ENCODE measurements at regions not wholly inside any gene's neighbourhood (a gene's known extent, or its start where the extent isn't known, plus 50 kb on each side); places are given as distances from the start of the nearest gene placed in this dataset.

DNA sequence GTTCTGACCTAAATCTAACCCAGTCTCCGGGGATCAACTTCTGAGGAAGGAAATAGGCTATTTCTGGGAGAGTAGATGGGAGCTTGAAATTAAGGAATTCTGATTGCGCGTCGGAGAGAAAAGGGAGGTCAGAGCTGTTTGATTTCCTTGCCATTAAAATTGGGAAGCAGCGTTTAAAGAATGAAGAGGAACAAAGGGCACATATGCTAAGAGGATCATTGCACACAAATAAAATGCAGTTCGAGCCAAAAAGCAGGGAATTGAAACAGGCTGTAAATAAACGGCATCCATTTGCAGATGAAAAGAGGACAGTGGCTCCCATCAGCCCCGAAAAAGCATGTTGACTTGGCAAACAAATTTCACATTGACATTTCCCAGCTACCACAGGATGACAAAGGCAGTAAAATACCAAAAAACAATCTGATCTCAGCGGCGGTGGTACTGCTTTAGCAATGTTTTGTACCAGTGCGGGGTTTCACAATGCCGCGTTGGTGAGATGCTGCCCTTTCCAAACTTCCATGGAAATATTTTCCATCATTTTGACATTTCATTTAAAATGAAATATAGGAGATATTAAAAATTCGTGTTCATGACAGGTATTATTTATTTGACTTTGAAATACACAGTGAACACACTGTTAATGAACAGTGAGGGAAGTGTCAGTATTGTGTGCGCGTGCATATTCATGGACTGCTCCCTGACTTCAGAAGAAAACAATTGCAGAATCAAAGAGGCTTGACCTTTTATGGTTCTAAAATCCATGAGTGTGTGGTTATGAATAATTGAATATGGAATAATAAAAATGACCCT lies 108.8 kb downstream of the SQOR start:
- intact Hi-C loops (cut with DNase I), result no loop called here
- no peak for DNase-seq (ENCODE audit: low spot score)

DNA sequence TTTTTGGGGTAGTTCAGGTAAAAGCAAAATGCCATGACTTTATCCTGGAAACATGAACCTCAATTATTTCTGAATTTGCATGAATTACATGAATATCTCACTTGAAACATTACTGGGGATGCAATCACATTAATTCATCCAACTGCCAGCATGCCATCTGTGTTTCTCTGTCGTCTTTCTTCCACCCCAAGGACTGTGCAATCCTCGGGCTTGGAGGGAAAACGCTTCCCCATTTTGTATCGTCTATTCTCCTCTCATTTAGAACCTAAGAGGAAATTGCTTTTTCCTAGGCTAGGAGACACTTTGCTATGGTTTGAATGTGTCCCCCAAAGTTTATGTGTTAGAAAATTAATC lies 109.4 kb downstream of the SQOR start:
- intact Hi-C loops (cut with DNase I), result no loop called here
- no peak for DNase-seq (ENCODE audit: low spot score)

DNA sequence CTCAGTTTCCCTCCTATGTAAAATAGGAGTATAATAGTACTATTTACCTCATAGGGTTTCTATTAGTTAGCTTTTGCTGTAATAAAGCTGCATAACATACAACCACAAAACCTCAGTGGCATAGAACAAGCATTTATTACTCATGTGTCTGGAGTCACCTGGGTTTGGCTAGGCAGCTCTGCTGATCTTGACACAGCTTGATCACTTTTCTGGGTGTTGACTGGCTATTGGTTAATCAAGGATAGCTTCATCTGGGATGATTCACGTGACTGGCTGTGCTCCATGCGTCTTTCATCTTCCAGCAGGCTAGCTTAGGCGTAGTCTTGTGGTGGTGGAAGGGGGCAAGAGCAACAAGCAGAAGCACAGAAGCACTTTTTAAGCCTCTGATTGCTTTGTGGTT lies 112.6 kb downstream of the SQOR start:
- intact Hi-C loops (cut with DNase I), result no loop called here
- no peak for DNase-seq (ENCODE audit: low spot score)

DNA sequence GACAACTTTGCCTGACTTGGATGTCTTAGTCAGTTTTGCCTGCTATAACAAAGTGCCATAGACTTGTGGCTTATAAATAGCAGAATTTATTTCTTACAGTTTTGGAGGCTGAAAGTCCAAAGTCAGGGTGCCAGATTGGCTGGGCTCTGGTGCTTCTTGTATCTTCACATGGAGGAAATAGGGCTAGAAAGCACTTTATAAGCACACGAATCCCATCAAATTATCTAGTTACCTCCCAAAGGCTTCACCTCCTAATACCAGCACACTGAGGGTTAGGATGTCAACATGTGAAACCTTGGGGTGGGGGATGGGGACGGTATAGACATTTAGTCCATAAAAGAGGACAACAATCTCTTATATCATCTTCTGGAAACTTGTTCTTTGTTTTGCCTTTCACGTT lies 116.8 kb downstream of the SQOR start:
- no peak for DNase-seq (ENCODE audit: low spot score)
- intact Hi-C loops (cut with DNase I), result no loop called here

DNA sequence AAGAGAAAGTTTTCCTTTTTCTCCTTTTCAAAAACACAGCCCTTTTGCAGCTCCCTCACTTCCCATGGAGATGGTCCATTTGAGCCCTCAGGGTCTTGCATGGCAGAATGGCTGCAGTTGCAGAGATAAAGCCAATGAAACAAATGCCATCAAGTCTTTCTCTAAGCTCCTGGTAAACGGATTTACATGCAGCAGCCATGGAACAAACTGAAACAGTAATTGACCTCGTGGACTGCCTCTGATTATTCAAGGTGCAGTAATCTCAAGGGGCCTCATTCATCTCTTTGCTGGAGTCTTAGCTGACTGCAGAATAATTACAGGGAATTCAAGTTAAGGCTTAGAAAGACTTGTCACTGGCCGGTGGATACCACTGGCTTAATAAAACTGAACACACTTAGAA lies 125.1 kb downstream of the SQOR start:
- no peak for DNase-seq (ENCODE audit: low spot score)
- intact Hi-C loops (cut with DNase I), result no loop called here

DNA sequence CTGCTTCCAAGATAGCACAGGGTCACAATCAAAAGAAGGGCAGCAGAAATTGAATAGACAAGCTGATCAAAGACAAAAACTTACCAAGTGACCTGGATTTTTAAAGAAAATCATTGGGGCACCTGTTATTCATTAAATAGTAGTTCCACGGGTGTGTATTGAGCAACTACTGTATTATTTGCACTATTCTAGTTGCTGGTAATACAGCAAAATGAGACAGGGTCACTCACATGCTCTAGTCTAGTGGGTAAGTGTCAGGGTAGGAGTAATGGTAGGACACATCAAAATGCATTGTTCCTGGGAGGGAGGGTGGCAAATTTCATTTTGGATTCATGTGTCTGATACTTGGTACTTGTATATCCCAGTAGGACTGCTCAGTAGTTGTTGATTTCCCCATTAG lies 127.9 kb downstream of the SQOR start:
- intact Hi-C loops (cut with DNase I), result no loop called here
- no peak for DNase-seq (ENCODE audit: low spot score)

DNA sequence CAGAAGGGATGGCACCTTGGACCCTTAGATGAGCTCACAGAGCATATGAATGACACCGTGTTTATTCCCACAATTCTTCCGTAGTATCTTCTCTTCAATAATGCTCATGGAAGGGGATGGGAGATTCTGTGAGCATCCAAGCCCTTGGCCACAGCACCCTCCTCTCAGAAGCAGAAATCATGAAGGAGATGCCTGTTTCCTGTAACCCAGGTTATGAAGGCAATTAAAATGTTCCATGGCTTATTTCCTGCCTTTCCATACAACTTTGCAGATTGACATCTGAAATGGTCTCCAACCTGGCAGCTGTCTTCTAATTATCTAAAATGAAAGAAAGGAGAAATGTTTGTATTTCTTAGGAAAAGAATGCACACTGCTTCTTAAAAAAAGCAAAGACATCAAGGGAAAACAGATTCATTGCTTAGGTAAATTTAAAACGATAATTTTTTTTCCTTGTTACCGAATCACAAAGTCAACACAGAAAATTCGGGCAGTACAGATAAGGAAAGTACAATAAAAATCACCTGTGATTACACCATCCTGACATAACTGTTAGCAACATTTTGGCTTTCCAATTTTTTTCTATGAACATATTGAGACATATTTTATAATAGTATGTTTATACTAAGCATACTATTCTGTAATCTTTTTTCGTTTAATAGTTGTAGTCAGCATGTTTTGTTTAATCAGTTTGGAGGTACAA lies 128.5 kb downstream of the SQOR start:
- intact Hi-C loops (cut with DNase I), result no loop called here
- DNase-seq (ENCODE audit: low spot score), result no peak

DNA sequence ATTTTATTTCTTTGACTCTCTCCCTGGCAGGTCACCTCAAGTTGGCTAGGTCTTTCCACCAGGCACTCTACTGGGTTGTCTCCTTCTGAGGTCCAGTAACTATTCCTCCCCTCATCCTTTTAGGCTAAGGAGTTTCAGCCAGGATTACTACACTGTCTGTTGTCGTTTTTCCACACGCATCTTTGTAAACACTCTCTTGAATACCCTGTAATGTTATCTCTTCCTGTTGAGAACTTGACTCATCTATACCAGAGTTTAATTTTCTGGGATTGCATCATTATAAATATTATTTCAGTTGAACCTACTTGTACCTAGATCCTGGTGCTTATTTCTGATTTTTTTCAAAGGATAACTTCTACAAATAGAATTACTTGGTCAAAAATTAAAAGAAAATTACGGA lies 138.3 kb downstream of the SQOR start:
- intact Hi-C loops (cut with DNase I), result no loop called here

DNA sequence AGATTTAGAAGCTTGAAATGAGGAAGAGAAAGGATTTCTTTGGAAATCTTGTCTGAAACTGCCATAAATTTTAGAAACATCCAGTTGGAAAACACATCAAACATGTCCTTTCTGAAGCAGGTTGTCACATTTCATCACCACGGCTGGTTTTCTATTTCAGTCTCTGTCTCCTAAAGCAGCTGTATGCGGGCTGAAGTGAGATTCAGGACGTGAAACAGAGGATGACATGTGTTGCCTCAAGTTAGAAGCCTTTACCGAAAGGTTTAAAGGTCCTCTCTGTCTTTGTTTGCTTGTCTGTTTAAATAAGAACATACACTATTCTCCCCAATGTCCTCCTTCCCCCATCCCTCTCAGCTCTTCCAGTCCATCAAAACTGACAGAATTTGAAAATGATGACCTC lies 141.9 kb downstream of the SQOR start:
- intact Hi-C loops (cut with DNase I), result no loop called here
- DNase-seq (ENCODE audit: low spot score), result no peak

More for the DNA sequence above, 138.3 kb downstream of the SQOR start:
- DNase-seq (ENCODE audit: low spot score), result no peak

DNA sequence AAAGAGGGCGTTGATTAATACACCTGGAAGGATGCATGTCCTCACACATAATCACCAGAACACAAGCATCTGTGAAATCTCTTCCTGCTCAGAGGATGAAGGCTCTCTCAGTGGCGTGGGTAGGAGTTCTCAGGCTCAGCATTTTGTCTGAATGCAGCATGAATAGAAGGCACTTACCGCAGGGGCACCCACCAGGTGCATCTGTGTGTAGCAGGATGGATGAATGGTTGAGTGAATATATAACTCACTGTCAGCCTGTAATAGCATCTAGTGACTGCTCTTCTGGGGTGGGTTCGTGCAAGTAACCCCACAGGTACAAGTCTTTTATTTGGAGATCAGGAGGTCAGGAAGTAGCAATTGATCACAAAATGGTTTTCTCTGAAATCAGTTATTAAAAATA lies 143.0 kb downstream of the SQOR start:
- intact Hi-C loops (cut with DNase I), result no loop called here
- DNase-seq (ENCODE audit: low spot score), result no peak

DNA sequence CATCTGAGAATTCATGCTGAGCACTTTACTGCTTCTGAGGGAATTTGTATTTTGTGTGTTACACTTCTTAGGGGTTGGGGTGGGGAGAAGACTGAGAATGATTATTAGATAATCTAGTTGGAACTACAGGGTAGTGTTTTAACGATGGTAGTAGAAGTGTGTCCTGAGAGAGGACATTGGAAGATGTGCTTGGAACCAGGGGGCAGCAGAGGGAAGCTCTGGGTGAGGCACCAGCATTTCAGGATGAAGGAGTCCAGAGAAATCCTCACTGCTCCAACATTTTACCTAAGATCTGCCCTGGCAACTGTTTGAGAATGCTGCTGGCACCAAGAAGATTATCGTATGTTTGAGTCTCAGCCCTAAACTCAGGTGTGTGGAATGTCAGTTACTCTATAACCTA lies 145.5 kb downstream of the SQOR start:
- no peak for DNase-seq (ENCODE audit: low spot score)
- intact Hi-C loops (cut with DNase I), result no loop called here

DNA sequence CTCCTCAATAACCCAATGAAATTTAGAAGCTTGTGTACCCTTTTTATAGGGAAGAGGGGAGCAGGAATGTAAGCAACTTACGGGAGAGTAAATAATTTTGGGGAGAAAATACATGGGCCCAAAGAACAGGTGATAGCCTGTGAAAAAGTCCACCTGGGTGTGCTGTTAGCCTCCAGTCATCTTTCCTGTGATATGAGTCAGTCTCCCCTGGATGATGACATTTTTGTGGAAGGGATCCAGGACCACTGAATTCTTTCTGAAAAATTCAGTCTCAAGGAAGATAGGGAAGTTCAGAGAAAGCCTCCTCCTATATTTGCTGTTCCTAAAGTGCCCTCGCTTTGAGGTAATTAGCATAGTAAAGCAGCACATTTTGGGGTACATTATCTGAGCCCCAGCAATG lies 149.8 kb downstream of the SQOR start:
- no peak for DNase-seq (ENCODE audit: low spot score)
- intact Hi-C loops (cut with DNase I), result no loop called here

DNA sequence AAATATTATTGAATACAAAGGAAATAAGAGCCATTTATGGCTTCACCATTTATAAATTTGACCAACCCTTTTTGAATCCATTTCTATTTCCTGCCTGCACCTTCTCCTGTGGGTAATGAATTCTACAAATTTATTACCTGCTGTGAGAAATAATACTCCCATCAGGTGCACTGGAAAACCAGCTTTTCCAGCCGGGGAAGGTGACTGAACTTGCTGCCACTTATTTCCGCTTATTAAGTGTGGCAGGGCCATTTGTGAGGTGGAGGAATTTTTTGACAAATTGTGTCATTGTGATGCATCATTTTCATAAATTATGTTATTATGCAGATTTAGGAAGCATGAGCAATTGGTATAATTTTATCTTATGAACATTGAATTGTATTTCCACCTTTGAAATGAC lies 151.1 kb downstream of the SQOR start:
- DNase-seq (ENCODE audit: low spot score), result no peak
- intact Hi-C loops (cut with DNase I), result no loop called here

DNA sequence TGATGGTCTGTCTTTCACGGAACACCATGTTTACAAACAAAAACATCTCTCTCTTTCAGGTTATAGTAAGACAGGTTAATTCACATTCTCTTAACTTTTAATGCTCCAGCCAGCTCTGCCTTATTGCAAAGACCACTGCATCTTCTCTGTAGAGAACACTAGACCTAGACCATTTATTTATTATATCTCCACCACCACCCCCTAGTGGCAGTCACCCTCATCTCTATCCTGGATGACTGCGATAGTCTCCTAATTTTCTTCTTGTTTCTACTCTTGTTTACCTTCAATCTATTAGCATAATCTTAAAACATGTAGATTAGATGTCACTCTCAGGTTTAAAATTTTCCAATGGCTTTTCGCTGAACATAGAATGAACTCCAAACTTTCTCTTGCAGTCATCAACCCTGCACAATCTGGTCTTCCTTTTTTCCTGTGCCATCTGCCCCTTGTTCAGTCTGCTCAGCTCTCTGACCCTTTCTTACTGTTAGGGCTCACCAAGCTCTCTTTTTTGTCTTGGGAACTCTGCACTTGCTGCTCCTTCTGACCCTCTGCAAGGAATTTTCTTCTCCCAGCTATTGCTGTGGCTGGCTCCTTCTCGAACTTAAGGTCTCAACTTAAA lies 155.6 kb downstream of the SQOR start:
- DNase-seq (ENCODE audit: low spot score), result no peak

DNA sequence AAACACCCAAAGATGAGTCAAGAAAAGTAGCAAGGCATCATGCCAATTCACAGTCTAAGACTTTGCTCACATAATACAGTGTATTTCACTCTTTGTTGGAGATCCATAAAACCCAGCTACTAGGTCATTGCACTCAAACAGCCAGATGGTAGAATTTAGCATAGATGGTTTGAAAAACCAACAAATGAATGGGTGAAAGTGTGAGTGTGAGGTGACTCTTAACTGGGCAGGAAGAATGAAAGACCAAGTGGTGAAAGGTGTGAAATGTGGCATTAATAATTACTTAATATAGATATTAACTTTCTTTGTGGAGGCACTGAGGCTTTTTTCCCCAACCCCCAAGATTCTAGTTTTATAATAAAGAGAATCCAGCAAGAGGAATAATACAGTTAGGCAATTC lies 159.5 kb downstream of the SQOR start:
- no peak for DNase-seq (ENCODE audit: low spot score)
- intact Hi-C loops (cut with DNase I), result no loop called here

More for the DNA sequence above, 155.6 kb downstream of the SQOR start:
- intact Hi-C loops (cut with DNase I), result loop anchor here (2.0 kb wide), 1 partner anchor 76 kb away; no protein-coding TSS in a partner anchor

DNA sequence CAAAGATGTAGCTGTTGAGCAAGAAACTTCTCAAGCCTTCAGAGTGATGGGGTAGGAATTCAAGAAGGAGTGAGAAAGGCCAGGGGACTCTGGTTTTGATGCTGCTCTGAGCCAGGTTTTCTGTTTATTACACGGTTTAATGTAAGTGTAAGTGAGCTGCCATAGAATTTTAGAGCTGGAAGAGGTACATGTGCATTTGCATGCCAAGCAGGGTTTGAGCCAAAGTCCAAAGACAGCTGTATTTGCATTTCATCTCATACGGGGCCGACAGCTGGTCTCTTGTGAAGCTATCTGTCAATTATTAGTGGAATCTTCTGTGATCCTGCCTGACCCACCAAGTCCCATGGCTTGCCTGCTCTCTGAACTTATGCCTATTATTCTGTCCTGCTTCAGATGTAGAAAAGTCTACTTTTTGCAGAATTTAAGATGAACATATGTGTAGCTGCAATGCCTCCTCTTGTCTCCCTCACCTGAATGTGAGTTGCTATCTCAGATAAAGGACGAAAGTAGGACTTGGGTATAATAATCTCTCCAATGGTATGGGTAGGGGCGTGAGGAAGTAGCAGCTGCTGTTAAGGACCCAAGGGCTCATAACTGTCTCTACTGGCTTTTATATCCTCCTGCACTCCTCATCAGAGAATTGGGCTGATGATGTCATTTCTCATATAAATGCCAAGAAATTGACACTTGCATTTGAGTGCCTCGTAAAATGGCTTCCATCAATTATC lies 160.0 kb downstream of the SQOR start:
- DNase-seq (ENCODE audit: low spot score), result no peak
- intact Hi-C loops (cut with DNase I), result no loop called here

DNA sequence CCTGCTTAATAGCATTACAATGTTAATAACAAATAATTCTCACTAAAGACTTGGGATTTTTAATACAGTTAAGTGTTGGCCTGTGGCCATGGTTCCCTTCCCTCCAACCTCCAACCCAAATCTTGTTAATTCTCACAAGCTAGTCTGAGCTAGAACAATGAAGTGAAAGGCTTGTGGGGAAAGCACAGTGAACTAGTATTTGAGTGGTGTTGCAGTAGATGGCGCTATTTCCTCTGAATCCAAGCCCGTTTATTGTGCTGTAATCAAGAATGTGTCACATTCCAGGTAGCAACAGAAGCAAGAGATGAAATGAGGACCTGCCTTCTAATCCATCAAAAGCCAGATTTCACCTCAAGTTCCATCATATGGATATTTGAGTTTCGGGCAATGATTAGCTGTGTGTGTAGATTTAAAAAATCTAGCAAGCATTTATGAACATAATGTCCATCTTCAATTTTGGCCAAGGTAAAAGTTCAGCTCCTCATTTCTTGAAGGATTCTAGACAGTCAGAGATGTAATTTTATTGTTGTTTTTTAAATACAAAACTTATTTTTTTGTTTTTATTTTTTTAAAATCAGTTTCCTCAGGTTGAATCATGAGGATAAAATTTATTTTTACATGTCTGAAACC lies 160.7 kb downstream of the SQOR start:
- intact Hi-C loops (cut with DNase I), result no loop called here
- DNase-seq (ENCODE audit: low spot score), result no peak

DNA sequence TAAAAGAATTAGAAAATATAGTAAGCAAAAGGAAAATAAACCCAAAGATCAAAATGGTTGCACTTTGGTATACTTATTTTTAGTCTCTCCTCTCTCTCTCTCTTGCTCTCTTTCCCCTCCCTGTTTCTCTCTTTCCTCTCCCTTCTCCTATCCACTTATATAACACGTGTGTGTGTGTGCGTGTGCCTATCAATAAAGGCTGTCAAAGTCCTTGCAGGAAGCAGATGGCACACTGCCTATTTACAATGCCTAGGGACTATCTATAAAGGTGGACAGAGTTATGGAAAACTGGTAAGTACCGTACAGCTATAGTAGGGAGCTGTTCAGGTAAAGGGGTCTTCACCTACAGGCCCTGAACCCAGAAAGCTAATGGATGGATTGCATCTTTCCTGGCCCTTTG lies 161.6 kb downstream of the SQOR start:
- intact Hi-C loops (cut with DNase I), result no loop called here
- no peak for DNase-seq (ENCODE audit: low spot score)

DNA sequence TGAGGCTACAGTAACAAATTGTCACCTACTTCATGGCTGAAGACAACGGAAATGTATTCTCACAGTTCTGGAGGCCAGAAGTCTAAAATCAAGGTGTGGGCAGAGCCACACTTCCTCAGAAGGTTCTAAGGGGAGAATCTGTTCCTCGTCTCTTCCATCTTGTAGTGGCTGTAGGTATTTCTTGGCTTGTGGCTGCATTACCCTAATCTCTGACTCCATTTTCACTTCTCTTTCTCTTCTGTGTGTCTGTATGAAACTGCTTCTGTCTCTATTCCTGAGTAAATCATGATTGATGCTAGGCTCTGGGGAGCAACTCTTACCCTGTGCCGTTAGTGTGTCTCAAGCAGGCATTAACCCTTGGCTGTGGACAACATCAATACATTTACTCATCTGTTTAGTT lies 164.7 kb downstream of the SQOR start:
- intact Hi-C loops (cut with DNase I), result no loop called here

DNA sequence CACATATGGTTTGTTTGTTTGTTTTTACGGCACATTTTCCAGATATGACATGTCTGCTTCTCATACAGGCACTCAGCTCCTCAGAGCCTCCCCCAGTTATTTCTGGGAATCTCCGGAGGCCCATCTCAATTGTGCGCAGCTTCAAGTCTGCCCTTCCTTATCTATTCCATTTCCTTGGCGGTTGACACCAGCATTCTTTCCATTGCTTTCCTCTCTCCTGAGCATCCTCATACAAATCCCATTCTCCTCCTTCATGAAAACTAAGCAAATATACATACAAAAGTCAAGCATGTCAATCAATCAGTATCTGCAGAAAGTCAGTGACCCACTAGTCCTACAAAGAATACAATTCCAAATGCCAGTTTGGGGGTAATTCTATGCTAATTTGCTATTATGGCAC lies 166.7 kb downstream of the SQOR start:
- DNase-seq (ENCODE audit: low spot score), result no peak
- intact Hi-C loops (cut with DNase I), result no loop called here

More for the DNA sequence above, 164.7 kb downstream of the SQOR start:
- DNase-seq (ENCODE audit: low spot score), result no peak
